ENCODE measurements at regions not wholly inside any gene's neighbourhood (a gene's known extent, or its start where the extent isn't known, plus 50 kb on each side); places are given as distances from the start of the nearest gene placed in this dataset.

- no peak for TF ChIP-seq HDAC2 (IDR thresholded peaks at IDR 0.05; ENCODE audit: borderline replicate concordance in 1 of 2, low read depth in 2 of 2, low read length in 2 of 2)
- TF ChIP-seq BRCA1 (IDR thresholded peaks at IDR 0.05; ENCODE audit: low read depth, low read length), result no peak
- no peak for TF ChIP-seq KDM5A (IDR thresholded peaks at IDR 0.05; ENCODE audit: low read length)
- TF ChIP-seq TCF12 (IDR thresholded peaks at IDR 0.05; ENCODE audit: low read depth, low read length), result no peak
- TF ChIP-seq EZH2 (IDR thresholded peaks at IDR 0.05; ENCODE audit: low read depth, low read length, severe bottlenecking), result no peak
- no peak for TF ChIP-seq CHD1 (IDR thresholded peaks at IDR 0.05; ENCODE audit: low read depth, low read length)
Observed at GRCh38 chrX:113422323-113422722, 581.7 kb upstream of the AMOT start (continued).
